Hepatic stellate cell (primary cell): ENCODE measurements at regions not wholly inside any gene's neighbourhood (a gene's known extent, or its start where the extent isn't known, plus 50 kb on each side); places are given as distances from the start of the nearest gene placed in this dataset.
"Not testable (repeated sequence)": the region's sequence is repeated elsewhere in the genome, so short reads cannot be mapped to it uniquely, and the experiment has no call there.

ENCODE experiments used
- DNase-seq: peaks from one replicate; pipeline ENCODE4 v3.0.0; 2011; ENCODE audit warnings: low spot score

DNA sequence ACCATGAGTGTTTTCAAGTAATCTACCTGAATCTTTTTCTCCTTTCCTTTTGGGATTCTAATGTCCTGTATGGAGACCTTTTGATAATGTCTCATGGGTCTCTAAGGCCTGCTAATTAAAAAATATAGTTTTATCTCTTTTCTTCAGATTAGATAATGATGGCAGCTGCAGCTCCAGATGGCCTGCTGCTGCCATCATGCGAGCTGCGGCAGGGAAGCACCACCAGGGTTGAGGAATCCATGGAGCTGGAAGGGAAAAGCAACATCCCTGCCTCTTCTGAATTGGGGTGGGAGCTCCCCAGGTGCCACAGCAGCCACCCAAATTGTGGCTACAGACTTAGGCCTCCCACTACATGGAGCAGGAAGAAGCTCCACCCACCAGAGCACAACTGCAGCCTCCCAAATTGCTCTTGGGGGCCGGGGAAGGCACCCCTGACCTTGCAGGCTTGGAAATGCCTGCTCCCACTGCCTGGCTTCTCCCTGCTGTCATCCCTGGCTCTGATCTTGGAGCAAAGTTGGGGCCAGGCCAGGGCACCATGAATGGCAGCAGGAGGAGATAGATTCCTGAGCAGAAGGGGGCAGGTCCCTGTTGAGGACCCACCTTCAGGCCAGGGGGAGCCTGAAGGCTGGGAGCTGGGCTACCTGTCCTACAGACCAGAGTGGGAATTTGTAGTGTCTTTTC, 189.6 kb upstream of the MAN1A1 start:
- DNase-seq, result no peak

DNA sequence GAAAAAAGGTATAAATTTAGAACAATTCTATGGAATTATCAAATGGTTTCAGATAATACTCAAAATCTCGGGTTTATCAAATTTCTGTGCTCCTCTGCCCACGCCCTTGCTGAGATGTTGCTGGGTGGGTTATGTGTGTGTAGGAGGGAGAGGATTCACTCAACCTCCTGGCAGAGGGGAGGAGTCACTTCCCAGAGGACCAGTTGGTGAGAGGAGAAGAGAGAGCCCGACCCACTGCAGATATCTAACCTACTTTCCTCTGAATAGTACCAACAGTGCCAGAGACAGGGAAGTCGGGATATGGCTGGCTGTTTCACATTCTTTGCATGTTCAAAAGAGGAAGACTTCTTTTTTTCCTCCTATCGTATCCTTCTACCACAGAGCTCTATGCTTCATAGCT, 187.1 kb upstream of the MAN1A1 start:
- DNase-seq, result no peak

DNA sequence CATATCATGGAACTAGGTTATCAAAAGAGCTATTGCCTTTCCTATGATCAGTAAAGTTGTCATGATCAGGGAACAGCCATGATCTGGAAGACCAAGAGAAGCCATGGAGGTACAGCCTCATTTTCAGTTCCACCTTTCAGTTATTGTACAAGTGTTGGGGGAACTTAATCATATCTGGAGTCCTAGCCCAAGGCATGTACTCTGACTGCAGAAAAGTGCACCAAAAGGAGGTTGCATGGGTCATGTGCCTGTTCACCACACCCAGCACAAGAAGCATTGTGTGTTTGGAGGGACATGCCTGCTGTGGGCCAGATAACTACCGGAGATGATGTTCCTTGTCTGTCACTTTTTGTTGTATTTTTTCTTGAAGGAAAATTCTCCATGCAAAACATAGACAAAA, 185.8 kb upstream of the MAN1A1 start:
- no peak for DNase-seq

DNA sequence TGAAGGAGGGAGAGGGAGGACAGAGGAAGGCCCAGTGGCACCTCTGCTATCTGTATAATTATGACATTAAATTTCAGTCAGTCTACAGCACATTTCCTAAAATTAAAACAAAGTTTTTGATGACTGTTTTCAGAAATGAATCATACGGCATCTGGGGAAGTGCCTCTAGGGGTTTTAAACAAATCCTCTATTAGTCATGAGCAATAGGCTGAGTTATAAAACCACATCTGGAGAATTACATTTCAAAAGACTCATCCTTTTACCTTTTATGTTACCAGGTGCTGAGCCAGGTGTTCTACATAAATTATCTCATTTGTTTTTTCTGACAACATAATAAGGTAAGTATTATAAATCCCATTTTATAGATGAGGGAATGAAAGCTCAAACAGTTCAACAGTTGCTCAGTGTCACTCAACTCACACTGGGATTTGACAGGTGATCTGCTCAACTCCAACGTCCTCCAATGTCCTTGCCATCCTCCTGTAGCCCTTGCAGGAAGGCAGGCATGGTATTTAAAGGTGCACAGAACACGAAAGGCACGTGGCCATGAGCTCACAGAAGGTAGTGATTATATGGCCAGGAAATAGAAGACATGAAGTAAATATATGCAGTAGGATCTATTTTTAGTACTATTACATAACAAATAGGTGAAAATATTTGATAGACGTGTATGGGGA, 184.2 kb upstream of the MAN1A1 start:
- peak; percentile 58 for DNase-seq

DNA sequence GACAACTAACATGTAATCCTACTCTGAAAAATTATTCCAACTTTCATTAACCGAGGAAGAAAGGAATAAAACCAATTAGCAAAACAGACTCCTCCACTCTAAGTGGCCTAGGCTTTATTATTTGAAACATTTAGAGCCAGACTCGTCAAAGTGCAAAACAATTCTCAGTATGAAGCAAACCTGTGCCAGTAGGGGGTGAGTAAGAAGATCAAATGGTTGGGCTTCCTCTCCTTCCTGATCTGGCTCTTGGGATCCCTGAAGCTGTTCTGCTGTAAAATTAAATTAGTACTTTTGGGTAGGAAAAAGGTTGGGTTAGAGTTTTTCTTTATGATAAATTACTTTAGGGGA, 177.6 kb upstream of the MAN1A1 start:
- DNase-seq, result no peak

DNA sequence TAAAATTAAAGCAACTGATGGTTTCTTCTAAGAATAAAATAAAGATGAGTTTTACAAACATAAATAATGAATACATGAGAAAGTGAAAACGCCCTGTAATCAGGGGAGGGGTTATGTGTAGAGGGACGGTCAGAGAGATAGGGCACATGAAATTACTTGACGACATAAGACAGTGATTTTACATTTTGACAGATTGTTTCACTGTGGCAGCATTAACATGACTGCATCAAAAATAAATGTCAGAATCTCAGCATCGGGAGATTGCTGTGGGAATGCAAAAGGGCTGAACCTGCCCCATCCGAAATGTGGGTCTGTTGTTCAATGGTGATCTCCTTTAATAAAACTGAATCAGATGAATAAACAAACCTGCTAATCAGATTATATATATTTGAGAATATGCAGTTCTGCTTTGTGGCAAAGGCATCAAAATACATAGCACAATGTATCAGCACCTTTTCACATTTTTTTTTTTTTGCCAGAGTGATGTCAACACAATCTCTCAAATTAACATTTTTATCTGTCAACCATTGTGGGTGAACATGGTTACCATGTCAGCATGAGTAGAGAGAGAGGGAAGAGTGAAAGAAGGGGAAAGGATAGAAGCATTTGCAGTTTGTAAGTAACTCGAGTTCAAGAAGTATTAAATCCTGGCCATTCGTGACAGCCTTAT, 177.1 kb upstream of the MAN1A1 start:
- DNase-seq, result no peak

DNA sequence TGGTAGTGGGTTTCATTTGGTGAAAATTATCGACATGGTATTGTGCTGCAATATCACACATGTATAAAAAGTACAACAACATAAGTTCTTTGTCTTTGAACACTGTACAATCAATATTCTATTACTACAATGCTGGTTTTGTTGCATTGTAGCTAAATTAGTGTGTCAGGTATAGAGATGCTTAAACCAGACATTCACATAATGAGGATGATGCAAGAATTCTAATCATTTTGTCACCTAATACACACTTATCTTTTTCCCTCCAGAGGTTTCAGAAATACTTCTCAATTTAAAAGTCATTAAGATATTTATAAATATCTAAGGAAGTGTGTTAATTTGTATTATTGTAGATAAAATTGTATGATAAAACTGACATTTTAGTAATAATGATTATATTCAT, 174.8 kb upstream of the MAN1A1 start:
- no peak for DNase-seq

DNA sequence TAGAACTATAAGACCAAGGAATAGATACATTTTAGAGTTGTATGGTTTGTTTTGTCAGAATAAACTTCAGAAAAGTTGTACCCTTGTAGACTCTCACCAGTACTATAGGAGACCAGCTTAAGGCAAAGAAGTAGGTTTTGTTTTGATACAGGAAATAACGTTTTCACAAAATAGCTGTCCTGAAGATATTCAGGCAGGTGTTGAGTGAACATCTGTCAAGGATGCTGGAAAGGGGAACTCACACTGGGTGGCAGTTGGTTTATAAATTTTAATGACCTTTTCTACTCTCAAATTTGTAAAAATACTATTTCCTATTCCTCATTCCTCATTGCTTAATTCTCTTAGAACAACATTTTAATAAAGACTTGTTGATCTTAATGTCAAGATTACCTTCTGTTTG, 174.0 kb upstream of the MAN1A1 start:
- DNase-seq, result no peak

DNA sequence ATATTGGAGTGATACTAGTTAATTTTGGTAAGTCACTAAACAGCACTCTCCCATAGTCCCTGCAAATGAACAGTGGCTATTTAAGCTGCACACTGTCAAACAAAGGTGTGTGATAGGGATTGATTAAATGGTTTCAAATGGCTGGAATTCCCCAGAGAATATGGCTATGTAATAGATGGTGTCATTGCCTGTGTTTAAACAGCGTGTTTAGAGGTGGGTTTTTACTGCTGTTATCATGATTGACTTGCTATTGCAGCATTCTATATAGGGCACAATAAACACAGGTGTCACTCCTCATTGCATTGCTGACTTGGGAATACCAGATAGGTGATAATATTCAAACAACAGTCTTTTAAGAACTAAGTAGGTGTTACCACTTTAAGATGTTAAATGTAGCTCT, 171.7 kb upstream of the MAN1A1 start:
- DNase-seq, result no peak

DNA sequence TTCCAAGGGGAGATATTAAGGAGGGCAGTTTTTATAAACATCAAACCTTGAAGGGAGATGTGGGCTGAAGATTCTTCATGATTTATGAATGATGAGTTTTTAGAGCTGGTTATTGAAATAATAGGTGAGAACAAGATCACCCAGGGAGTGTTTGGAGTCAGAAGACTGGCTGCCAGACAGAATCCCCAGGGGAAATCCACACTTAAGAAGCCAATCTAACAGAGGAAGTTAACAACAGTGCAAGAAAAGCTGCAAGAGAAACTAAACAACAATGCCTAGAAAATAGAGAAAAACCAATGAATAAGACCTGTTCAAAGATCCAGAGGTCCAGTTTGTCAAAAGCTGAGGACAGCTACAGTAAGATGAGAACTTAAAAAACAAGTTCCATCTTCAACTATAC, 167.9 kb upstream of the MAN1A1 start:
- DNase-seq, result no peak

DNA sequence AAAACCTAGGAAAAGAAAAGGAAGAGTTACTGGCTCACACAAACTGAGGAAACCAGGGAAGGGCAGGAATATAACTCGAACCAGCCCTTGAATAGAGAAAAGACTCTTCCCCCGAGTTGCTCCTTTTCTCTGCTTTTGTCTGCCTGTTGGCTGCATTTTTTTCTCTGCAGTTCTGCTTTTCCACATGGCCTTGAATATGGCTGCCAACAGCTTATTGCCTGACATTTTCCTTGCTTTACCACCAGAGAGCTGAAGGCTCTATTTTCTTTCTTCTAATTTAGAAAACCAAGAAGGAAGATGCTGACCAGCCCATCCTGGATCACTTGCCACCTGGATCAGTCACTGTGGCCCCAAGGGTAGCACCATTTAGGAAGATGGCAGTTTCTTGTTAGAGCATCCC, 164.8 kb upstream of the MAN1A1 start:
- no peak for DNase-seq

DNA sequence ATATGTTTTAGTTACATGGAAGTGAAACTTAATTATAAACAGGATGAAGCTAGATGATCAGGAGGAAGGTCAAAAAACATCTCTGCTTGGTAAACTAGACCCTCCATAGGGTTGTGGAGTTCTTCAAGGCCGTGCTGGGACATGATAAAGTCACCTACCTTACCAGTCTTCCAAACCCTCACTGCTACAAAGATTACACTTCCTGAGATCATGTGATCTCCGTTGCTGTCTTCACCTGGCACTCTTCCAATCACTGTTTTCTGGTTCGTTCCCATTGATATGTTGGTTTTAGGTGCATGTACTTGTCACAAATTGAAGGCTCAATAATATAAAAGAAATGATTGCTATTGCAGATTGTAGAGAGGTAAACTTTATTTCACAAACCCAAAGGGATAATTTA, 161.5 kb upstream of the MAN1A1 start:
- DNase-seq, result no peak

DNA sequence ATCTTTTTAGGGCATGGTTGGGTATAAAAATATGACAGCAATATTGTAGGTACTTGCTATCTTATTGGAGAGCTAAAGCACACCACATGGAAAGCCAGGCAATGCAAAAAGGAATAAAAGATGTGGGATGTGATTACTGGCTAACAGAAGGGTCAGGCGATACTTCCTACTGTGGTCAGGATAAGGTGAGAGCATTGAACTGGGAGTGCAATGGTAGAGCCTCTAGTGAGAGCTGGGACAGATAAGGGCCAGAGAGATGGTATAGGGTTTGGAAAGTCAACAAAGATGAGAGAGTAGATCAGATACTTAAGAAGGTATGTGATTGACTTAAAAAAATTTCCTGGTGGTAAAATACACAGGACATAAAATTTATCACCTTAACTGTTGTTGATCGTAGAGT, 160.7 kb upstream of the MAN1A1 start:
- no peak for DNase-seq

DNA sequence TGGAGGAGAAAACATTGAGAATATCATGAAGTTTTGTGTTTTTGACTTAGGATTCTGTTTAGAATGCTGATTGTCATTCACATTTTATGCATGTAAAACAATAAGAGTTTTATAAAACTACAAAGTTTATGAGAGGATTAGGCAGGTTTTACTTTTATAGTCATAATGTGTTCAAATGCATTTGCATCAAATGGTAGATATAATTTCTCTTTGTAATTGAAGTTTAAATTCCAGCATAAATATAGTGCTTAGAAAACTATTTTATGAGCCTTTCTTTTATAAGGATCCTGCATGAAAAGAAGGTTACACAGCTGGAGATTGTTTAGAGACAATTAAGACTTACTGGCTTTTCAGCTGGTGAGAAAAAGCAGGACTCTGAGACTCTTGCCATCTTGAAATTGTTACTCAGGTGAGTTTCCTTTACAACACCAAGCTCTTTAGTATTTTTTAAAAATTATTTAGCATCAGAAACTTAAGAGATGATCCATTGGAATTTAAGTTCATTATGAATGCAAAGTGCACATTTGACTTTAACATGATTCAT, 157.1 kb upstream of the MAN1A1 start:
- no peak for DNase-seq

DNA sequence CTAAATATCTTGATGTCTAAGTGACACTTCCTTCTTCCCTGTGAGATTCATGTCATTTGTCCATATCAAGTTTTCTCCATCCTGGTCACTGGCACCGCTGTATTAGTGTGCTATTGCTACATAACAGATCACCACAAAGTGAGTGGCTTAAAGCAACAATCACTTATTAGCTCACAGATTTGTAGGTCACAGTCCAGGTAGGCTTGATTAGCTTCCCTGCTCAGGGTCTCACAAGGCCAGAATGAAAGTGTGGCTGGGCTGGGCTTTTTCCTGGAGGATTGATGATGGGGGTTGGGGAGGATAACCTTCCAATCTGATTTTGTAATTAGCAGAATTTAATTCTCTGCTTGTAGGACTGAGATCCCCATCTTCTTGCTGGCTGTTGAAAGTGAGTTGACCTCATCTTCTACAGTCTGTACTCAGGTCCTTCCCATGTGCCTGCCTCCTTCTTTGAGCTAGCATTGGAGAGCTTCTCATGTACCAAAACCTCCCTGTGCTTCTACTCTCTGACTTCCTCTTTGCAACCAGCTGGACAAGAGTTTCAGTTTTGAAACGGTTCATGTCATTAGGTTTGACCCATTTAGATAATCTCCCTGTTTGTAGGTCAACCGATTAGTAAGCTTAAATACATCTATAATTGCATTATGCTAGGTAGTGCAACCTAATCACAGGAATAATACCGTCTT, 152.4 kb upstream of the MAN1A1 start:
- no peak for DNase-seq

DNA sequence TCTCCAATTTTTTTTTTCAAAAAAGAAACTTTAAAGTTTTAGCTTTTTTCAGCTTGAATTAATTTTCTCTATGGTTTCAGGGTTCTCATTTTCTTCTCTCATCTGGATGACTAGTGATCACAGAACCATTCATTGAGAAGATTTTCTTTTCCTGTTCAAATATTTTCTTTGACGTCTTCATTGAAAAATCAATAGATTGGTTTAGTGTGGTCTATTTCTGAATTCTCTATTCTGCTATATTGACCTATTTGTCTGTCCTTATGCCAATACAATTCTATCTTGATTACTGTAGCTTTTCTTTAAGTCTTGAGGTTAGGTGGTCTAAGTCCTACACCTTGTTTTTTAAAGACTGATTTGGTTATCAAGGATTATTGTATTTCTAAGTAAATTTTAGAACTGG, 150.2 kb upstream of the MAN1A1 start:
- DNase-seq, result no peak

DNA sequence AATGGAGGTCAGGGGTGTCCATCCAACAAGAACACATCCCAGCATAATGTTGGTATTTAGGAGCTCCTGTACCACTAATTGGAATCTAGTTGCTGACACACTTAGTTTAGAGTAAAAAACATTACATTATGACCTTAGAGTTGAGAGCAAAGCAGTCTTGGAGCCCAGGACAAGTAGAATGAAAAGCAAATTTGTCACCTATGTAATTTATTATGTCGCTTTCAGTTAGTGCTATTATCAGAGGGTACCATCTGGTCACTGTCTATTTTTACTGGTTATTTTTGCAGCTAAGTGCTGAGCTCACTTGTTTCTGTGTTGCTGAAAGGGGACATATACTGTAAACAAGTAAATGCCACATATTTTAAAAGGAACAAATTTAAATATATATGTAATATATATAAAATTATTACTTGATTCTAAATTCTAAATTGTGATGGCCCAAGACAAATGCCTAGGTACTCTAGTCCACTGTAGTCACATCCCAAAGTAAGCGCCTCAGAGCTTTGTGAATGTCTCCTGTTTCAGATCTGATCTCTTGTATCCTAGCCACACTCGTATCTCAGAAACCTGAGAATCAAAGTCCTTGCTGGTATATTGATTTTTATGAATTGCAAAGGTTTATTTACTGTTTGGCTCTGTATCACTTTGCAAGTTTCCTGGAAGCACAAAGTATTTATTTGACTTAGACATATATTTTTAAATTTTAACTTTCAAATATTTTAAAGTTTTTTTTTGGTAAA, 148.6 kb upstream of the MAN1A1 start:
- no peak for DNase-seq

DNA sequence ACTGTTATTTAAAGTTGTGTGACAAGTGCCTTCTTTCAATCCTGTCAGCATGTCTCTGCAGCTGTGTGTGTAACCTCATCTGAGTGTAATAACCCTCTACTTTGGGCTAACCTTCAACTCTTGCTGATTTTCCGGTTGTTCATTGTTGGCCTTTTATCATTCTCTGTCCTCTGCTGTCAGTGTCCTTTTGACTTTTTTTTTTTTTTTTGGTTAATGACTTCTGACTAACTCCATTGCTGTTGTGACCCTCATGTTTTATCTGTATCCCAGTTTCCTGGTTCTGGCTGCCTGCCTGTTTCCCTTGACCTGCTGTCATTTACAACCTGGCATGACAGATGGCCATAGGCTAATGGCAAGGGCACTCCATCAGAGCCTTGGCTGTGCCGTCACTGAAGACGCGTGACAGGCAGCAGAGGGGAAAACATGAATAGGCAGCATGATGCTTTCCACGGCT, 145.7 kb upstream of the MAN1A1 start:
- no peak for DNase-seq

DNA sequence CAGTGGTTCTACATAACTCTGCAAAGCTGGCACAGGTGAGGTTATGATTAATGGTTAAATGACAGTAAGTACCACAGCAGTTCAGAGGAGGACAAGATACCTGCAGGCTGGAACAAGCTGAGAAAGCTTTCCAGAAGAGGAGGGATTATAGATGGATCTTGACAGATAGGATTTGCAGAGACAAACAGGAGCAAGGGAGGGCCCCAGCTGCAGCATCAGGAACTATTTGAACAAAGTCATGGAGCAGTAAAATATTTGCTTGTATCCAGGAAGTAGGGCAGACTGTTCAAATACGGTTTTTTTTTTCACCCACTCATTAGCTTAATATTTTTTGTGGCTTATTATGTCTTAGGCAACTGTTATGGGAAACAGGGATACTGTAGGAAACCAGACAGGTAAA, 144.4 kb upstream of the MAN1A1 start:
- no peak for DNase-seq

DNA sequence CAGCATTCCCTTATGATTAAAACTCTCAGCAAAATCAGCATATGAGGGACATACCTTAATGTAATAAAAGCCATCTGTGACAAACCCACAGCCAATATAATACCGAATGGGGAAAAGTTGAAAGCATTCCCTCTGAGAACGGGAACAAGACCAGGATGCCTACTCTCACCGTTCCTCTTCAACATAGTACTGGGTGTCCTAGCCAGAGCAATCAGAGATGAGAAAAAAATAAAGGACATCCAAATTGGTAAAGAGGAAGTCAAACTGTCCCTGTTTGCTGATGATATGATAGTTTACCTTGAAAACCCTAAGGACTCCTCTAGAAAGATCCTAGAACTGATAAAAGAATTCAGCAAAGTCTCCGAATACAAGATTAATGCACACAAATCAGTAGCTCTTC, 141.6 kb upstream of the MAN1A1 start:
- not testable (repeated sequence) for DNase-seq

DNA sequence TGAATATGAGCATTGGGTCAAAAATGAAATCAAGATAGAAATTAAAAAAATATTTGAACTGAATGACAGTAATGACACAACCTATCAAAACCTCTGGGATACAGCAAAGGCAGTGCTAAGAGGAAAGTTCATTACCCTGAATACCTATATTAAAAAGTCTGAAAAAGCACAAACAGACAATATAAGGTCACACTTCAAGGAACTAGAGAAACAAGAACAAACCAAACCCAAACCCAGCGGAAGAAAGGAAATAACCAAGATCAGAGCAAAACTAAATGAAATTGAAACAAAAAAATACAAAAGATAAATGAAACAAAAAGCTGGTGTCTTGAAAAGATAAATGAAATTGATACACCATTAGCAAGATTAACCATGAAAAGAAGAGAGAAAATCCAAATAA, 140.5 kb upstream of the MAN1A1 start:
- not testable (repeated sequence) for DNase-seq

DNA sequence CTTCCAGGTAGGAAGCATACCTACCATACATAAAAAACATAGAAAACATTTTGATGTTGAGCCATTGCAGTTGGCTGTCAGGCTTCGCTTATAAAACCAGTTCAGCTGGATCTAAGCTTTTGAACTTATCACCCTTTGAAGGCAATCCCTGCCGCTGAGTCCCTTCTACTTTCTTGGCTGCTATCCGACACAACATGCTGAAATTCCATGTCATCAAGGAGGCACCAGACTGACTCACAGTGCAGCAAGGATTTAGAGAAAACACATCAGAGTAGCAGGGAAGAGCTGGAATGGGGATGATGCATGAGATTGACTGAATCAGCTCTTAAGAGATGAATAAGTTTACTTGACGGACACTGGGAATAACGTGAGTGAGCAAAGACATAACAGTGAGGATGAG, 135.0 kb upstream of the MAN1A1 start:
- DNase-seq, result peak; percentile 30
